ENCODE measurements at regions not wholly inside any gene's neighbourhood (a gene's known extent, or its start where the extent isn't known, plus 50 kb on each side); places are given as distances from the start of the nearest gene placed in this dataset.

DNA sequence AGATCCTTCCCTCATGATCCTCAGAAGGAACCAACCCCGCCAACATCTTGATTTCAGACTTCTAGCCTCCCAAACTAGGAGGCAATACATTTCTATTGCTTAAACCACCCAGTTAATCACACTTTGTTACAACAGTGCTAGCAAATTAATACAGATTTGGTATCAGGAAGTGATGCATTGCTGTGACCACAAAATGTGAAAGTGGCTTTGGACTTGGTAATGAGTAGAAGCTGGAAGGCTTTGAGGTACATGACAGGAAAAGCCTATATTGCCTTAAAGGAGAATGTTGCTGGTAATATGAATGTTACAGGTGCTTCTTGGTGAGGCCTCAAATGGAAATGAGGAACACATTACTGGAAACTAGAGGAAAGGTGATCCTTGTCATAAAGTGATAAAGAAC is 260.3 kb downstream of the SATB2 start:
- H3K27me3 ChIP-seq (ENCODE audit: control insufficient read depth in 1 of 2, insufficient read depth in 2 of 2, low read length in 2 of 2) = no peaks in the 10 kb centered on the region
- no peak overlapping the region for H3K4me3 Mint-ChIP-seq
- no peaks in the 10 kb centered on the region for H3K27me3 Mint-ChIP-seq
- no peaks in the 10 kb centered on the region for H3K4me1 ChIP-seq (ENCODE audit: insufficient read depth, low read length)
- no peak overlapping the region for H3K27ac ChIP-seq (ENCODE audit: low read depth in 1 of 2, low read length in 2 of 2)
- H3K36me3 ChIP-seq (ENCODE audit: insufficient read depth, low read length) = no peaks in the 10 kb centered on the region
- TF ChIP-seq, protein P1, sequence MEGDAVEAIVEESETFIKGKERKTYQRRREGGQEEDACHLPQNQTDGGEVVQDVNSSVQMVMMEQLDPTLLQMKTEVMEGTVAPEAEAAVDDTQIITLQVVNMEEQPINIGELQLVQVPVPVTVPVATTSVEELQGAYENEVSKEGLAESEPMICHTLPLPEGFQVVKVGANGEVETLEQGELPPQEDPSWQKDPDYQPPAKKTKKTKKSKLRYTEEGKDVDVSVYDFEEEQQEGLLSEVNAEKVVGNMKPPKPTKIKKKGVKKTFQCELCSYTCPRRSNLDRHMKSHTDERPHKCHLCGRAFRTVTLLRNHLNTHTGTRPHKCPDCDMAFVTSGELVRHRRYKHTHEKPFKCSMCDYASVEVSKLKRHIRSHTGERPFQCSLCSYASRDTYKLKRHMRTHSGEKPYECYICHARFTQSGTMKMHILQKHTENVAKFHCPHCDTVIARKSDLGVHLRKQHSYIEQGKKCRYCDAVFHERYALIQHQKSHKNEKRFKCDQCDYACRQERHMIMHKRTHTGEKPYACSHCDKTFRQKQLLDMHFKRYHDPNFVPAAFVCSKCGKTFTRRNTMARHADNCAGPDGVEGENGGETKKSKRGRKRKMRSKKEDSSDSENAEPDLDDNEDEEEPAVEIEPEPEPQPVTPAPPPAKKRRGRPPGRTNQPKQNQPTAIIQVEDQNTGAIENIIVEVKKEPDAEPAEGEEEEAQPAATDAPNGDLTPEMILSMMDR (IDR thresholded peaks at IDR 0.05) = no peak
- no peak overlapping the region for H3K27ac Mint-ChIP-seq
- no peaks in the 10 kb centered on the region for H3K36me3 Mint-ChIP-seq (ENCODE audit: low read depth)
- DNase-seq (no peak), ATAC-seq (ENCODE audit: poor library complexity) (no peak)
- H3K9me3 ChIP-seq (ENCODE audit: control insufficient read depth in 1 of 2, insufficient read depth in 1 of 2, low read length in 2 of 2) = no peaks in the 10 kb centered on the region
- no peak overlapping the region for H3K4me3 ChIP-seq (ENCODE audit: low read length)
- H3K4me1 Mint-ChIP-seq (ENCODE audit: low read depth) = no peaks in the 10 kb centered on the region
- POLR2A ChIA-PET = no interaction called here
- intact Hi-C loops (cut with DNase I, micrococcal nuclease) = no loop called here
- CTCF ChIA-PET = no interaction called here
- no peaks in the 10 kb centered on the region for H3K9me3 Mint-ChIP-seq

DNA sequence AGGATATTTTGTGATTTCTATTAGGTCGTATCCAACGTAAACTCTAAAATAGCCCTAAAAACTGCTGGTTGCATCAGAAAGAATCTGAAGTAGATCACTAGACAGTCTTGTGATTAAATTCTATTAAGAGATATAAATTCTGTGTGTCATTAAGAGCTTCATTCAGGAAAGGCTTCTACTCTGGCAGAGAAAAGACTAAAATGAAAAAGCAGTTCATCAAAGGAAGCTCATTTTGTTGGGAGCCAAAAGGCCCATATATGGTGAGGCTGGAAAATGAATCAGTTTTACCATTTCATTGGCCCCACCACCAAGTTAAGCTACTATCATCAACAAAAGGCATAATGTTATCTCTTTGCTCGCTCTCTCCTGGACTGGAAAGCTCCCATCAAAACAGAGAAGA is 261.1 kb downstream of the SATB2 start:
- TF ChIP-seq, protein P1 (IDR thresholded peaks at IDR 0.05) = no peak
- ATAC-seq (ENCODE audit: poor library complexity) = no peak
- Histone ChIP-seq H3K27me3 (ENCODE audit: control insufficient read depth in 1 of 2, insufficient read depth in 2 of 2, low read length in 2 of 2) (no peaks in the 10 kb centered on the region), H3K4me3 (ENCODE audit: low read length) (no peak overlapping the region), H3K27ac (ENCODE audit: low read depth in 1 of 2, low read length in 2 of 2) (no peak overlapping the region), H3K4me1 (ENCODE audit: insufficient read depth, low read length) (no peaks in the 10 kb centered on the region), H3K9me3 (ENCODE audit: control insufficient read depth in 1 of 2, insufficient read depth in 1 of 2, low read length in 2 of 2) (no peaks in the 10 kb centered on the region), H3K36me3 (ENCODE audit: insufficient read depth, low read length) (no peaks in the 10 kb centered on the region)
- ChIA-PET POLR2A (no interaction called here), CTCF (no interaction called here)
- H3K4me1 Mint-ChIP-seq (ENCODE audit: low read depth) = no peaks in the 10 kb centered on the region
- DNase-seq = no peak
- H3K9me3 Mint-ChIP-seq = no peaks in the 10 kb centered on the region
- intact Hi-C loops (cut with DNase I, micrococcal nuclease) = no loop called here
- H3K27ac Mint-ChIP-seq = no peak overlapping the region
- H3K4me3 Mint-ChIP-seq = no peak overlapping the region
- H3K36me3 Mint-ChIP-seq (ENCODE audit: low read depth) = no peaks in the 10 kb centered on the region
- no peaks in the 10 kb centered on the region for H3K27me3 Mint-ChIP-seq

DNA sequence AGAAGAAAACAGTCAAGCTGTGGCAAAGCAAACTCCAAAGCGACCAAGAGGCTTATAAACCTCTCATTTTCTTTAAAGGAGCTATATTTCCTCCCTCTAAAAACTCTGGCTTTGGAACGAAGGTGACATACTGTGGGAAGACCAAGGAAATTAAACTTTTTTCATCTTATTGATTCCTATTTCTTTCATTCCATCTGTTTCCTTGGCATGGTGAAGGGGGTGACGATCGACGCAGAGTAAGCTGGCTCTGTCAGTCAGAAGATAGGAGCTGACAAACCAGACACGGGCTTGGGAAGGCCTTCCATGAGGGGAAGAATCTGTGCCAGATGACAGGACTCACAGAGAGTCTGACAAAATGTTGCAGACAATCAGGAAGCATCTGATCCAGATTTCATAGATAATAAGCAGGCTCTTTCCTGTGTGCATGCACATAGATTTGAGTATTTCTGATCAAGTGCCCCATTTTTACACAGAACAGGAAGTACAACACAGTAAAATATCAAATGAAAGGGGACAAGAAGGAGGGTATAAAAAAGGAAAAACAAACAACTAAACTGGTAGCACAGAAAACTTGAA is 261.7 kb downstream of the SATB2 start:
- DNase-seq (no peak), ATAC-seq (ENCODE audit: poor library complexity) (no peak)
- Histone ChIP-seq H3K4me1 (ENCODE audit: insufficient read depth, low read length) (no peaks in the 10 kb centered on the region), H3K4me3 (ENCODE audit: low read length) (no peak overlapping the region), H3K36me3 (ENCODE audit: insufficient read depth, low read length) (no peaks in the 10 kb centered on the region), H3K9me3 (ENCODE audit: control insufficient read depth in 1 of 2, insufficient read depth in 1 of 2, low read length in 2 of 2) (no peaks in the 10 kb centered on the region), H3K27ac (ENCODE audit: low read depth in 1 of 2, low read length in 2 of 2) (no peak overlapping the region), H3K27me3 (ENCODE audit: control insufficient read depth in 1 of 2, insufficient read depth in 2 of 2, low read length in 2 of 2) (no peaks in the 10 kb centered on the region)
- Mint-ChIP-seq H3K27ac (no peak overlapping the region), H3K36me3 (ENCODE audit: low read depth) (no peaks in the 10 kb centered on the region), H3K4me3 (no peak overlapping the region), H3K4me1 (ENCODE audit: low read depth) (no peaks in the 10 kb centered on the region), H3K9me3 (no peaks in the 10 kb centered on the region), H3K27me3 (no peaks in the 10 kb centered on the region)
- intact Hi-C loops (cut with DNase I, micrococcal nuclease) = no loop called here
- CTCF ChIA-PET = no interaction called here
- TF ChIP-seq, protein P1 (IDR thresholded peaks at IDR 0.05) = no peak
- POLR2A ChIA-PET = no interaction called here
